Astrocyte of the spinal cord (primary cell): ENCODE measurements at regions not wholly inside any gene's neighbourhood (a gene's known extent, or its start where the extent isn't known, plus 50 kb on each side); places are given as distances from the start of the nearest gene placed in this dataset.
A peak's percentile ranks its signal among the peaks of the same experiment; 100 is the strongest.

Source experiments
- DNase-seq: peaks from one replicate; pipeline ENCODE4 v3.0.0; 2011; ENCODE audit warnings: low read depth, low spot score
- H3K4me3 ChIP-seq: 2 replicates; pipeline ENCODE4 v1.5.1; 2011; ENCODE audit warnings: low read depth, mild to moderate bottlenecking, low read length, moderate library complexity
- CTCF ChIP-seq: IDR thresholded peaks from 2 replicates; pipeline ENCODE4 v1.5.1; 2012; ENCODE audit warnings: low read depth, mild to moderate bottlenecking, low read length, inconsistent platforms
- in situ Hi-C: cut with HindIII; loops from 2 replicates; pipeline ENCODE4 v1.10.0; 2017; ENCODE audit warnings: low sequenced_read_pairs

- TF ChIP-seq CTCF: no peak
- DNase-seq: no peak
- H3K4me3 ChIP-seq: no peak overlapping the region
- in situ Hi-C loops: no loop called here
These were observed 145.8 kb upstream of the UNC5B start for GRCh38 chr10:71066600-71066999.

GRCh38 chr10:71067098-71067740 is 145.2 kb upstream of the UNC5B start:
- in situ Hi-C loops: no loop called here
- DNase-seq: no peak
- no peak overlapping the region for H3K4me3 ChIP-seq
- no peak for TF ChIP-seq CTCF

- in situ Hi-C loops: no loop called here
- TF ChIP-seq CTCF: no peak
- no peak overlapping the region for H3K4me3 ChIP-seq
- peak; percentile 9 for DNase-seq
These were observed 143.5 kb upstream of the UNC5B start for GRCh38 chr10:71068861-71069271.

- no peak for DNase-seq
- TF ChIP-seq CTCF: no peak
- no peak overlapping the region for H3K4me3 ChIP-seq
- in situ Hi-C loops: no loop called here
These were observed 142.3 kb upstream of the UNC5B start for GRCh38 chr10:71069909-71070666.

- no peak overlapping the region for H3K4me3 ChIP-seq
- no peak for DNase-seq
- no peak for TF ChIP-seq CTCF
- in situ Hi-C loops: no loop called here
These were observed 141.6 kb upstream of the UNC5B start for GRCh38 chr10:71070741-71071140.

- DNase-seq: no peak
- no peak overlapping the region for H3K4me3 ChIP-seq
- TF ChIP-seq CTCF: no peak
- in situ Hi-C loops: no loop called here
These were observed 140.1 kb upstream of the UNC5B start for GRCh38 chr10:71072131-71072822.
